ENCODE measurements at regions not wholly inside any gene's neighbourhood (a gene's known extent, or its start where the extent isn't known, plus 50 kb on each side); places are given as distances from the start of the nearest gene placed in this dataset.

DNA sequence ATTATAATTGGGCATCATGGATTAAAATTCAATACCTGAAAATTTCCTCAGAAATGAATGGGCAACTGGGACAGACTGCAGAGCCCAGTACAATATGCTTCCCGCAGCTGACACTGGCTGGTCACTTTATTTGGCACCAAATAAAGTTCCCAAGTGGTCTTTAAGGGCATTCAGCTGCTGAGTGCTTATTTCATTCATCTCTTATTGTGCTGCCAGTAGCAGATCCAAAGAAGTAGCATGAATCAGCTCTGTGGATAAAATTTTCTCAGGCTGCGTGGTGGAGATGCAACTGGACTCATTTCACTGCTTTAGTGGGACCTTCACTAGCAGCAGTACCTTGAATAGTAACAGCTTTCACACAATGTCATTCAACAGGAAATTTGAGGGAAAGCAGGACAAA, 226.3 kb upstream of the ADGRL2 start:
- no peaks in the 10 kb centered on the region for H3K27me3 ChIP-seq
- H3K9me3 ChIP-seq = no peaks in the 10 kb centered on the region
- no peaks in the 10 kb centered on the region for H3K36me3 ChIP-seq
- TF ChIP-seq, protein P1, sequence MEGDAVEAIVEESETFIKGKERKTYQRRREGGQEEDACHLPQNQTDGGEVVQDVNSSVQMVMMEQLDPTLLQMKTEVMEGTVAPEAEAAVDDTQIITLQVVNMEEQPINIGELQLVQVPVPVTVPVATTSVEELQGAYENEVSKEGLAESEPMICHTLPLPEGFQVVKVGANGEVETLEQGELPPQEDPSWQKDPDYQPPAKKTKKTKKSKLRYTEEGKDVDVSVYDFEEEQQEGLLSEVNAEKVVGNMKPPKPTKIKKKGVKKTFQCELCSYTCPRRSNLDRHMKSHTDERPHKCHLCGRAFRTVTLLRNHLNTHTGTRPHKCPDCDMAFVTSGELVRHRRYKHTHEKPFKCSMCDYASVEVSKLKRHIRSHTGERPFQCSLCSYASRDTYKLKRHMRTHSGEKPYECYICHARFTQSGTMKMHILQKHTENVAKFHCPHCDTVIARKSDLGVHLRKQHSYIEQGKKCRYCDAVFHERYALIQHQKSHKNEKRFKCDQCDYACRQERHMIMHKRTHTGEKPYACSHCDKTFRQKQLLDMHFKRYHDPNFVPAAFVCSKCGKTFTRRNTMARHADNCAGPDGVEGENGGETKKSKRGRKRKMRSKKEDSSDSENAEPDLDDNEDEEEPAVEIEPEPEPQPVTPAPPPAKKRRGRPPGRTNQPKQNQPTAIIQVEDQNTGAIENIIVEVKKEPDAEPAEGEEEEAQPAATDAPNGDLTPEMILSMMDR (IDR thresholded peaks at IDR 0.05) = no peak
- H3K27ac ChIP-seq = no peak overlapping the region
- ATAC-seq = peak in 6 of 8 donors; percentile 33 to 85 (median 64)
- 21 to 39% methylated on average over 2 of the region's 2 CpGs for WGBS, 2 donors
- intact Hi-C loops (cut with DNase I) = no loop called here
- H3K4me1 ChIP-seq = peaks cover 0 to 27% (median 17%) of the 10 kb centered on the region in 9 donors
- no peak for DNase-seq
- H3K4me3 ChIP-seq = peak overlapping the region in 3 of 10 donors; percentile 3 to 17 (median 14)

DNA sequence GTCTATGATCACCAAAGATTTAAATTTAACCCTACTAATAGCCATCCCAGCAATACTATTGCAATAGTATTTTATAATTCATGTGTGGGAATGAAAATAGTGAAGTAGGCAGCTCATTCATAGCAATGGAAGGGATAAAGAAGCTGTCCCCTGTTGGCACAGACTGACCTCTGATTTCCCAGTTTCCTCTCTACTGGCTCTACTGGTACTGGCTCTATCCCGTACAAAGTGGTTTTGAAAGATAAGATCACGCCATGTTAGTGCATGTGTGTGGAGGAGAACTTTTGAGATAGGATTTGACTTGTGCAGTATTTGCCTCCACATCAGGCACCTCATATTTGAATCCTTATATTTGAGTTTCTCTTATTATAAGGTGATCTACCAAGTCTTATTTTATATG, 227.3 kb upstream of the ADGRL2 start:
- Histone ChIP-seq H3K27ac (no peak overlapping the region), H3K9me3 (no peaks in the 10 kb centered on the region), H3K27me3 (no peaks in the 10 kb centered on the region), H3K4me1 (peaks cover 0 to 27% (median 17%) of the 10 kb centered on the region in 9 donors), H3K36me3 (no peaks in the 10 kb centered on the region), H3K4me3 (no peak overlapping the region)
- intact Hi-C loops (cut with DNase I) = no loop called here
- 32 to 53% methylated on average over 2 of the region's 2 CpGs for WGBS, 2 donors
- ATAC-seq (peak in 4 of 8 donors; percentile 19 to 74 (median 34)), DNase-seq (no peak)
- TF ChIP-seq, protein P1 (IDR thresholded peaks at IDR 0.05) = no peak

DNA sequence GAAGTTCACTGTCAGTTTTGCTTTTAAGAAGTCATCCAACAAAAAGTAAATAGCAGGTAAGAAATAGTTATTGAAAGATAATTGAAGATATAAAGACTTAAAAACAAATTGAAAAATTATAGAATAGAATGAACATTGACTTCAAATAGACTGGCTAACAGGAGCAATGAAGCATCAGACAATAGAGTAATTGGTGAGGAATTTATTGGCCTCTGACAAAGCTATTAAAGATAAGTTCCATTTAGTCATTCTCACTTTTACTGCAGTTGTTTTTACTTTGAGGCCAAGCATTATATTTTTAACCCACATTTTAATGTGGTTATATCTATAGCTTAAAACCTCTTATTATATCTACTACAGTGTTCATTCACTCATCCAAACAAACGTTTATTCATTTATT, 228.8 kb upstream of the ADGRL2 start:
- H3K4me3 ChIP-seq = no peak overlapping the region
- TF ChIP-seq, protein P1 (IDR thresholded peaks at IDR 0.05) = no peak
- ATAC-seq = no peak
- H3K27me3 ChIP-seq = no peaks in the 10 kb centered on the region
- no peak overlapping the region for H3K27ac ChIP-seq
- H3K9me3 ChIP-seq = no peaks in the 10 kb centered on the region
- H3K36me3 ChIP-seq = no peaks in the 10 kb centered on the region
- WGBS, 2 donors = 58 to 80% methylated on average over 1 of the region's 1 CpG
- intact Hi-C loops (cut with DNase I) = no loop called here
- H3K4me1 ChIP-seq = peaks cover 0 to 27% (median 17%) of the 10 kb centered on the region in 9 donors
- no peak for DNase-seq

DNA sequence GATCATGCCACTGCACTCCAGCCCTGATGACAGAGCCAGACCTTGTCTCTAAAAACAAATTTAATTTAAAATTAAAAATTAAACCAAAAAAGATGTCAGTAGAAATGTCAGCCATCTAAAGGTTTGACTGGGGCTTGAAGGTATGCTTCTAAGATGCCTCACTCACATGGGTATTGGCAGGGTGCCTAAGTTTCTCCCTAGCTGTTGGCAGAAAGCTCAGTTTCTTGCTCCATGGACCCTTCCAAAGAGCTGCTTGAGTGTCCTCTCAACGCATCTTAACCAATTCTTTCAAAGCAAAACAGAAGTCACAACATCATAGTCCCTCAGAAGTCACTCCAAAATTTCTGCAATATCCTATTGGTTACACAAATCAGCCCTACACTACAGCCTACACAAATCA, 231.0 kb upstream of the ADGRL2 start:
- ATAC-seq = no peak
- Histone ChIP-seq H3K27ac (no peak overlapping the region), H3K27me3 (no peaks in the 10 kb centered on the region), H3K4me3 (no peak overlapping the region), H3K36me3 (no peaks in the 10 kb centered on the region), H3K9me3 (no peaks in the 10 kb centered on the region), H3K4me1 (peaks cover 0 to 25% (median 16%) of the 10 kb centered on the region in 9 donors)
- TF ChIP-seq, protein P1 (IDR thresholded peaks at IDR 0.05) = no peak
- intact Hi-C loops (cut with DNase I) = no loop called here
- 93 to 100% methylated on average over 1 of the region's 1 CpG for WGBS, 2 donors
- DNase-seq = no peak
